Activated CD4-positive, alpha-beta memory T cell treated with anti-CD3 and anti-CD28 coated beads, Interleukin-2, amount 10 ng/mL, durations not matched to agents 7 days and 5 days (primary cell): ENCODE measurements at regions not wholly inside any gene's neighbourhood (a gene's known extent, or its start where the extent isn't known, plus 50 kb on each side); places are given as distances from the start of the nearest gene placed in this dataset.

Source experiments
- CTCF ChIA-PET: fragments of 350-600 bp; sonication (Branson Sonifier 250); formaldehyde crosslinking; loops from one replicate; lab custom pipeline; 2021; ENCODE audit warnings: antibody characterized with exemption, inconsistent platforms; lab: Charles Lee
- POLR2A ChIA-PET: fragments of 350-600 bp; sonication (Branson Sonifier 250); formaldehyde crosslinking; loops from one replicate; lab custom pipeline; 2021; ENCODE audit warnings: antibody characterized with exemption; lab: Charles Lee
- DNase-seq: peaks from one replicate; pipeline ENCODE4 v3.0.0-alpha.2; 2020
- H3K27ac Mint-ChIP-seq: one replicate; pipeline ENCODE4 v1.8.0; 2021; ENCODE audit warnings: mild to moderate bottlenecking, mixed read lengths
- H3K27me3 Mint-ChIP-seq: one replicate; pipeline ENCODE4 v1.8.0; 2021; ENCODE audit warnings: mixed read lengths
- H3K36me3 Mint-ChIP-seq: one replicate; pipeline ENCODE4 v1.8.0; 2021; ENCODE audit warnings: low read depth, mixed read lengths
- H3K4me1 Mint-ChIP-seq: one replicate; pipeline ENCODE4 v1.8.0; 2021; ENCODE audit warnings: mixed read lengths
- H3K4me3 Mint-ChIP-seq: one replicate; pipeline ENCODE4 v1.8.0; 2021; ENCODE audit warnings: mild to moderate bottlenecking, mixed read lengths
- H3K9me3 Mint-ChIP-seq: one replicate; pipeline ENCODE4 v1.8.0; 2021; ENCODE audit warnings: mixed read lengths

DNA sequence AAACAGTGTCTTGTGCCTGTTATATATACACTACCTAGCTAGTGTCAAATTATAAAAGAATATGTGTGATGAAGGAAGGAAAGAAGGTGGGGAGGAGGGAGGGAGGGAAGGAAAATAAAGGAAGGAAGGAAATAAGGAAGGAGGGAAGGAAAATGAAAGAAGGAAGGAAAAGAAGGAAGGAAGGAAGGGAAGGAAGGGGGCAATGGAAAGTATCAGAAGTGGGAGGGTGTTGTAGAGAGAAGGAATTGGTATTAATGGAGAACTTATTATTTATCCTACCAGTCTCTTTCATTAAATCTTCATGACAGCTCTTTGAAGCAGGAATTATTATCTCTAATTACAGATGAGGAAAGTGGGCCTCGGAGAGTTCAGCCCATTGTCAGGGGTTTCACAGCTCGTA is 202.4 kb downstream of the SAMD5 start:
- Mint-ChIP-seq H3K27me3 (no peaks in the 10 kb centered on the region), H3K4me1 (no peaks in the 10 kb centered on the region), H3K36me3 (no peaks in the 10 kb centered on the region), H3K9me3 (no peaks in the 10 kb centered on the region), H3K4me3 (no peak overlapping the region), H3K27ac (no peak overlapping the region)
- CTCF ChIA-PET = no interaction called here
- no peak for DNase-seq
- POLR2A ChIA-PET = no interaction called here

DNA sequence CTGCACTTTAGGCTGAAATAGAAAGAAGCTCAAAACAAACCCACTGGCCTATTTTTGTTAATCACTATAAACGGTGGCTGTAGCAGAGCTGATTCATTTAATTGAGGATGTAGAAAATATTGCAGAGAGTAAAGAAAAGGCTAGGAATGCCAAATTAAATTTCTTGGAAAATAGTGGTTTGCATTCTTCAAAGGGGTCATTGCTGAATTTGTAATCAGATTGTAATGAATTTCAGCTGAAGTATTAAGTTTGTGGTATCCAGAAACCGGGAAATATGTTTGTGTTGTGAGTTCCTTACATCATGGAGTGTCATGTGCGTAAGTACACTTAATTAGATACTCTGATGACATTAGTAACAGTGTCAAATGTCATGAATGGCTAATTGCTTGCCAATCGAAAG is 203.0 kb downstream of the SAMD5 start:
- Mint-ChIP-seq H3K27me3 (no peaks in the 10 kb centered on the region), H3K9me3 (no peaks in the 10 kb centered on the region), H3K4me1 (no peaks in the 10 kb centered on the region), H3K27ac (no peak overlapping the region), H3K36me3 (no peaks in the 10 kb centered on the region), H3K4me3 (no peak overlapping the region)
- ChIA-PET POLR2A (no interaction called here), CTCF (no interaction called here)
- no peak for DNase-seq

DNA sequence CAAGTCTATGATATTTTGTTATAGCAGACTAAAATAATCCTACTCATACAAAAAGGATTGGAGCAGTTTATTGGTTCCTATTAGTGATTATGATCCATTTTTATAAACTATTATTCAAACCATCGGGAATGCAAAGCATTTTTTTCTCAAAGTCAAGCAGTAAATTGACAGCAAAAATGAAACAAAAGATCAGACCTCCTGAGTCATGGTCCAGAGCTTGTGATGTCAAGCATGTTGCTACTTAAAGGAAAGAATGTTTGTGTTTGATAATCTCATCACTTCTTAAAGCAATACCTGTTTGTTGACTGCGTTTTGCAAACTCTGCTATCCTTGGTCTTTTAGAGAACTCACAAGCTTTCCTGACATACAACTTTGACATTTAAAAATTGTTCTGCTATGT is 204.4 kb downstream of the SAMD5 start:
- H3K9me3 Mint-ChIP-seq = no peaks in the 10 kb centered on the region
- H3K4me3 Mint-ChIP-seq = no peak overlapping the region
- H3K27me3 Mint-ChIP-seq = no peaks in the 10 kb centered on the region
- no peak for DNase-seq
- H3K4me1 Mint-ChIP-seq = no peaks in the 10 kb centered on the region
- H3K27ac Mint-ChIP-seq = no peak overlapping the region
- ChIA-PET CTCF (no interaction called here), POLR2A (no interaction called here)
- no peaks in the 10 kb centered on the region for H3K36me3 Mint-ChIP-seq

DNA sequence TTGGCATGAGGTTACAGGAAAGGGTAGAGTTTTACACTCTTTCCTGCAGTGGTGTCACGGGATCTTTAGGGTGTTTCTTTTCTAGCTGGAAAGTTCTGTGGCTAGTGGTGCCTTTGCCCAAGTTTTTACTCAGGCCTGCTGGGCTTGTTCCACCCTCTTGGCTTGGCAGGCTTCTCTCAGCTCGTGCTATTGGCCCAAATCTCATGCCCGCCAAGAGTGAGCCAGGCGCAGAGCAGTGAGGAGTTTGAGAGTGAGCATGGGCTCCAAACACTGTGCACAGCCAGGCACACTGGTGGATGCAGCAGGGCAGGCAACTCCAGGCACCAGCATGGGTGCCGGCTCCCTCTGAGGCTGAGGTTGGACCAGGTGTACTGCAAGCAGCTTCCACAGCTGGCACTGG is 206.5 kb downstream of the SAMD5 start:
- Mint-ChIP-seq H3K4me1 (no peaks in the 10 kb centered on the region), H3K9me3 (no peaks in the 10 kb centered on the region), H3K36me3 (no peaks in the 10 kb centered on the region), H3K4me3 (no peak overlapping the region), H3K27ac (no peak overlapping the region), H3K27me3 (no peaks in the 10 kb centered on the region)
- ChIA-PET CTCF (no interaction called here), POLR2A (no interaction called here)
- DNase-seq = no peak

DNA sequence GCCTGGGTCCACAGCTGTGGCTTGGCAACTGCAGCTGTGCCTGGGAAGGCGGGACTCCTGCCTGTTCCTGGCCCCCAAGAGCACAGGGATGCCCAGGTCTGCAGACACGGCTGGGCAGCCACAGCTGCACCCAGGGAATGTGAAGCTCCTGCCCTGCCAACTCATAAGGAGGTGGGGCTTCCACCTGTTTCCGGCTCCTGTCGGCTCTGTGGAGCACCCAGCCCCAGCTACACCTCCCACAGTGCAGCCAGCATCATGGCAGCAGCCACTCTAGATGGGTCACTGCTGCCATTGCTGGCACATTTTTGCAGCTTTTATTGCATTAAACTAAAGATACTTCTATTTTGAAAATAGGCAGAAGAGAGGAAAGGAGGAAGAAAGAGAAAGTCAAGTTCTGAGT is 207.9 kb downstream of the SAMD5 start:
- Mint-ChIP-seq H3K9me3 (no peaks in the 10 kb centered on the region), H3K4me1 (no peaks in the 10 kb centered on the region), H3K27me3 (no peaks in the 10 kb centered on the region), H3K27ac (no peak overlapping the region), H3K36me3 (no peaks in the 10 kb centered on the region), H3K4me3 (no peak overlapping the region)
- ChIA-PET POLR2A (no interaction called here), CTCF (no interaction called here)
- no peak for DNase-seq

DNA sequence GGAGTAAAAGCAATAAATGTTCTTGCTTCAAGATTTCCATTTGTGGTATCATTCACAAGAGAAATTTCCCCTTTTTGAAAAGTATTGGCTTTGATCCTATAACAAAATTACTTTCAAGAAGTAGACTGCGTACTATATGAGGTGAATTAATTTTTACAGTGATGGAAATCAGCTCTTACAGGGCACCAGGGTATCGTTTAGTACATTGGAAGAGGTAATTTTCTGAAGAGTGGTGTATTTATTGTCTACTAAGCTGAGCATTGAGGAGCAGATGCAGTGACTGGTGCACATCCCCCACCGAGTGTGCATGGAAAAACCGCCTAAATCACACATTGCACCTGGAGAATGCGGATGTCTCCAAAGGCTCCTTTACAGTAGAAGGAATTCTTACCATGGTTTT is 209.5 kb downstream of the SAMD5 start:
- H3K9me3 Mint-ChIP-seq = no peaks in the 10 kb centered on the region
- H3K27me3 Mint-ChIP-seq = no peaks in the 10 kb centered on the region
- no peaks in the 10 kb centered on the region for H3K4me1 Mint-ChIP-seq
- CTCF ChIA-PET = no interaction called here
- POLR2A ChIA-PET = no interaction called here
- no peaks in the 10 kb centered on the region for H3K36me3 Mint-ChIP-seq
- no peak overlapping the region for H3K27ac Mint-ChIP-seq
- no peak overlapping the region for H3K4me3 Mint-ChIP-seq
- DNase-seq = no peak

DNA sequence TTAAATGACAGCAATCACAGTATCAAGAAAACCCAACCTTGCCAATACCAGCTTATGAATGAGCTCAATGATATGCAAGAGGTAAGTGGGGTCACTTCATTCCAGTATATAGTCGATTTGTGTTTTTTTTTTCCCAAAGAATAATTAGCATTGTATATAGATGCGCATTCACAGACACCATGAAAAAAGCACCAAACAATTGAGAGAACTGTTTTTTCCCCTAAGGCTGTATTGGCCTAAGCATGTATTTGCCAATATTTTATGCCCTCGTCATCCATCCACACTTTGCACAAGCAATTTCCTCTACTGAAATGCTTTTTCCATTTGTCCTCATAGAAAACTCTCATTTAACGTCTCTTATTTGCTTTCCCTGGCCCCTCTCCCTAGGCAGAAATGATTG is 213.7 kb downstream of the SAMD5 start:
- ChIA-PET POLR2A (no interaction called here), CTCF (no interaction called here)
- DNase-seq = no peak
- no peak overlapping the region for H3K27ac Mint-ChIP-seq
- H3K4me1 Mint-ChIP-seq = no peaks in the 10 kb centered on the region
- no peak overlapping the region for H3K4me3 Mint-ChIP-seq
- no peaks in the 10 kb centered on the region for H3K27me3 Mint-ChIP-seq
- H3K36me3 Mint-ChIP-seq = no peaks in the 10 kb centered on the region
- H3K9me3 Mint-ChIP-seq = no peaks in the 10 kb centered on the region

DNA sequence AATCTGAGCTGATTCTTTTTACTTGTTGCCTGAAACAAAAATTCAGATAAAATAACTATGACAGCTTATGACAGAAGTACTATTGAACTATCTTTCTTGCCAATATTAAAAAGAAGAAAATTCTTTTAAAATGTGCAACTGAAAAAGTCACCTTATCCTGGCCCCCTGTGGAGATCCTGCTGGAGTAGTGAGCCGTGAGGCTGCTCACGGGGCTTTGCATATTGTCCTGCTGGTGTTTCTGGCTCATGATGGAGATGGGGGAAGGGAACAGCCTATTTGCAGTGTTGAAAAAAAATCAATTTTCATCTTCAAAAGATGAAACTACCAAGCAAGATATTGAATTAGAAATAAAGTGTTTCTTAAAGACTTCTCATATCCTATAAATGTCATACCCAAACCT is 216.0 kb downstream of the SAMD5 start:
- Mint-ChIP-seq H3K36me3 (no peaks in the 10 kb centered on the region), H3K9me3 (no peaks in the 10 kb centered on the region), H3K4me1 (no peaks in the 10 kb centered on the region), H3K27ac (no peak overlapping the region), H3K27me3 (no peaks in the 10 kb centered on the region), H3K4me3 (no peak overlapping the region)
- DNase-seq = no peak
- ChIA-PET CTCF (no interaction called here), POLR2A (no interaction called here)

DNA sequence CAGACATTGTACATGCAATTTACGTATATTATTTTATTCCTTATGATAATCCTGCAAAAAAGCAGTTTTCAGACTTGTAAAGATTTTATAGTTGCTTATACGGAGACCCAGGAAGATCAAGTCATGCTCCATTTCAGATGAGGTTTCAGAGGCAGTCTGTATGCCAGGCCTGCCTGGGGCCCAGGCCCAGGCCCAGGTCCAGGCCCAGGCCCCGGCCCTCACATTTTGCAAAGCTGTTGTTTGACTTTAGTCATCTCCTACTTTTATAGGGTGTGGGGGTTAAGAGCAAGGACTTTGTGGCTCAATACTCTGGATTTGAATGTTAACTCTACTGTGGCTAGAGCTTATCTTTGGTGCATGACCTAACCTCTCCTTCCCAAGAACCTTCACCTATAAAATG is 217.9 kb downstream of the SAMD5 start:
- no peak overlapping the region for H3K27ac Mint-ChIP-seq
- H3K27me3 Mint-ChIP-seq = no peaks in the 10 kb centered on the region
- no peaks in the 10 kb centered on the region for H3K9me3 Mint-ChIP-seq
- no peak overlapping the region for H3K4me3 Mint-ChIP-seq
- H3K4me1 Mint-ChIP-seq = no peaks in the 10 kb centered on the region
- no peaks in the 10 kb centered on the region for H3K36me3 Mint-ChIP-seq
- CTCF ChIA-PET = no interaction called here
- POLR2A ChIA-PET = no interaction called here
- no peak for DNase-seq

DNA sequence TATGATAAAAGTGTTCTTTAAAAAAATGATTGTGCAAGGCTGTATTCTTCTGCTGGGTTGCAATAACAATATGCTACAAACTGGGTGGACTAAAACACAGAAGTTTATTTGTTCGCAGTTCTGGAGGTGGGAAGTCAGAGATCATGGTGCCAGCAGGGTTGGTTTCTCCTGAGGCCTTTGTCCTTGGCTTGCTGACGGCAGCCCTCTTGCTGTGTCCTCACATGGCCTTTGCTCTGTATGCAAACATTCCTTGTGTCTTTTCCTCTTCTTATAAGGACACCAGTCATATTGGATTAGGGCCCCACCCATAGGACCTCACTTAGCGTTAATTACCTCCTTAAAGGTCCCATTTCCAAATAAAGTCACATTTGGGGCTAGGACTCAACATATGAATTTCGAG is 220.4 kb downstream of the SAMD5 start:
- Mint-ChIP-seq H3K9me3 (no peaks in the 10 kb centered on the region), H3K27me3 (no peaks in the 10 kb centered on the region), H3K4me1 (no peaks in the 10 kb centered on the region), H3K36me3 (no peaks in the 10 kb centered on the region), H3K4me3 (no peak overlapping the region), H3K27ac (no peak overlapping the region)
- CTCF ChIA-PET = no interaction called here
- POLR2A ChIA-PET = no interaction called here
- DNase-seq = no peak

DNA sequence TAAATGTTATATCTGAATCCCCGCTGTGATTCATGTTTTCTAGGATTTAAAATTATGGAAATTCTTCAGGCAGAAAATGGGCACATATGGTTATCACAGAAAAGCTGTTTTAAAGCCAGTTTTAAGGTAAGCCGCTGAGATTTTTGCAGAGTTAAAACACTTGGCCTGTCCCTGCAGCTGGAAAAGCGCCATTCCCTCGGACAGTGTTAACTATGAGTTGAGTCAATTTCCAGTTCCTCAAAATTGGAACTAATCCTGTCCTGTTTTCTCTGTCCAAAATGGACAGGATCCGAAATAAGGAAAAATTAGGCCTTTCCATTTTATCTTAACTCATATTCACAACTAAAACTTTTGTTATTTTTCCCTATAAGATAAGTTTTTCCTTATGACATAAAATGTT is 225.2 kb downstream of the SAMD5 start:
- POLR2A ChIA-PET = no interaction called here
- no peak for DNase-seq
- H3K4me3 Mint-ChIP-seq = no peak overlapping the region
- no peak overlapping the region for H3K27ac Mint-ChIP-seq
- no peaks in the 10 kb centered on the region for H3K4me1 Mint-ChIP-seq
- no peaks in the 10 kb centered on the region for H3K9me3 Mint-ChIP-seq
- CTCF ChIA-PET = no interaction called here
- no peaks in the 10 kb centered on the region for H3K36me3 Mint-ChIP-seq
- H3K27me3 Mint-ChIP-seq = no peaks in the 10 kb centered on the region

DNA sequence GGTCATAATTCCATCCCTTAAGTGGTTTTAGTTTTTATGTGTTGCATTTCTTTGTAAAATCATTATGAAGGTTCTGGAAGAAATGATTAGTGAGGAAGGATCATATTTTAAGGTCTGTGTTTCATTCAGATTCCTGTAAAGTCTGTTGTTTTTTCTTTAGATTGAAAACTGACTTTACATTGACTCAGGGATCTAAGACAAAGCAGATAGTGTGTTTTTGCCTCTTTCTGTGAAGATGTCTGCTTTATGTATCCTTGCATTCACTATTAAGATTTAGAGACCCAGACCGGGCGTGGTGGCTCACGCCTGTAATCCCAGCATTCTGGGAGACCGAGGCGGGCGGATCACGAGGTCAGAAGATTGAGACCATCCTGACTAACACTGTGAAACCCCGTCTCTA is 225.7 kb downstream of the SAMD5 start:
- DNase-seq = no peak
- H3K4me3 Mint-ChIP-seq = no peak overlapping the region
- H3K36me3 Mint-ChIP-seq = no peaks in the 10 kb centered on the region
- H3K9me3 Mint-ChIP-seq = no peaks in the 10 kb centered on the region
- no peak overlapping the region for H3K27ac Mint-ChIP-seq
- CTCF ChIA-PET = no interaction called here
- POLR2A ChIA-PET = no interaction called here
- H3K4me1 Mint-ChIP-seq = no peaks in the 10 kb centered on the region
- no peaks in the 10 kb centered on the region for H3K27me3 Mint-ChIP-seq

DNA sequence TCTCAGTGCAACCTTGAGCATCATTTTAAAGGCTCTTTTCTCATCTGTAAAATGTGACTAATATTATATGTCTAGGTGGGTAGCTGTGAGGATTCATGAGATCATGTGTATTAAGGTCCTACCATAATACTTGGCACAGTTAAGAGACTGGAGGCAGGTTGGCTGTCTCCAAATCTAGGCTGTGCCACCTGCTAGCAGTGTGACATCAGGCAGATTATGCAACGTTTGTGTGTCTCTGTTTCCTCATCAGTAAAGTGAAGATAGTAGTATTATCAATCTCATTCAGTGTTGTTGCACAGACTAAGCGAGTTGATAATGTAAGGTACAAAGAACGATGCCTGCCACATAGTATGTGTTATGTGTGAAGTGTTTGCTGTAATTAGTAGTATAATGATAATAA is 227.4 kb downstream of the SAMD5 start:
- Mint-ChIP-seq H3K27me3 (no peaks in the 10 kb centered on the region), H3K9me3 (no peaks in the 10 kb centered on the region), H3K4me1 (no peaks in the 10 kb centered on the region), H3K4me3 (no peak overlapping the region), H3K36me3 (no peaks in the 10 kb centered on the region), H3K27ac (no peak overlapping the region)
- POLR2A ChIA-PET = no interaction called here
- no peak for DNase-seq
- CTCF ChIA-PET = no interaction called here

DNA sequence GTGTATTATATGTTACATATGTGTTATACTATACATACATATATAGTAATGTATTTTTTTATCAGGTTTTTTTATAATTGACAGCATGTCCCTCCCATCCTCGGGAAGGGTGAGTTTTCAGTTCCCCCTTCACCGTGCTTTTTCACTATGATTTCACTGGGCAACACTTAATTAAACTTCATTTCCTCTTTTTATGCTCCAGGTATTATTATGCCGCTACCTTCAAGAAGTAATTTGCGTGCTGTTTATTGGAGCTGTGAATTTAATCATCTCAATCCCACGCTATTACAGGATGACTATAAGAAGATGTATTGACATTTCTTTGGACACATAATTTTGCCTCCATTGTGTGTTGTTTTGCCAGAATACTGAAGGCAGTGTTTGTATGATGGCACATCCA is 228.6 kb downstream of the SAMD5 start:
- Mint-ChIP-seq H3K27ac (no peak overlapping the region), H3K4me3 (no peak overlapping the region), H3K27me3 (no peaks in the 10 kb centered on the region), H3K36me3 (no peaks in the 10 kb centered on the region), H3K9me3 (no peaks in the 10 kb centered on the region), H3K4me1 (no peaks in the 10 kb centered on the region)
- POLR2A ChIA-PET = no interaction called here
- CTCF ChIA-PET = no interaction called here
- no peak for DNase-seq

DNA sequence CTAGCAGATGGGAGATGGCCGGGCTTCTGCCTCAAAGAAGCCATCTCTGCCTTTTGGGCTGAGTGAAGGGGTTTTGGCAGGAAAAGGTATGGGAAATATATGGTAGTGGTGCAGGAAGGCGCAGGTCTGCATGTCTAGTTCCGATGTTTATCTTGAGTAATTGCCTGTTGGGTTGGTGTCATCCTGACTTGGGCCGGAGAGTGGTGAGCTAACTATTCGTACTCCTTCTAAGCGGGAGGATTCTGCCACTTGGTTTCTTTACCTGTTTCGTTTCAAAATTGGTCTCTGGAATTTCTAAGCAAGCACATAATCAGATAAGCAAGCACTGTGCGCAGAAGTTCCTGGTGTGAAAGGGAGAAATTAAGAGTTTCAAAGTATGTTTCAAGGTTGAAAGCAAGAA is 229.6 kb downstream of the SAMD5 start:
- no peaks in the 10 kb centered on the region for H3K9me3 Mint-ChIP-seq
- DNase-seq = no peak
- H3K4me3 Mint-ChIP-seq = no peak overlapping the region
- ChIA-PET CTCF (no interaction called here), POLR2A (no interaction called here)
- no peak overlapping the region for H3K27ac Mint-ChIP-seq
- H3K36me3 Mint-ChIP-seq = no peaks in the 10 kb centered on the region
- H3K27me3 Mint-ChIP-seq = no peaks in the 10 kb centered on the region
- H3K4me1 Mint-ChIP-seq = no peaks in the 10 kb centered on the region
